MG63 (cell line): ENCODE measurements at regions not wholly inside any gene's neighbourhood (a gene's known extent, or its start where the extent isn't known, plus 50 kb on each side); places are given as distances from the start of the nearest gene placed in this dataset.

Experiments used
- DNase-seq: peaks from one replicate; pipeline ENCODE4 v3.0.0-alpha.2; 2020
- H3K27me3 ChIP-seq: fragments of 250-450 bp; sonication (Bioruptor Pico); 2 replicates; pipeline ENCODE4 v1.5.1; 2020; ENCODE audit warnings: mild to moderate bottlenecking, moderate library complexity
- H3K36me3 ChIP-seq: fragments of 250-450 bp; sonication (Bioruptor Pico); 2 replicates; pipeline ENCODE4 v1.5.1; 2020; ENCODE audit warnings: mild to moderate bottlenecking, moderate library complexity
- H3K4me3 ChIP-seq: fragments of 250-450 bp; sonication (Bioruptor Pico); 2 replicates; pipeline ENCODE4 v1.5.1; 2020; ENCODE audit warnings: mild to moderate bottlenecking, moderate library complexity
- H3K9me3 ChIP-seq: fragments of 250-450 bp; sonication (Bioruptor Pico); 2 replicates; pipeline ENCODE4 v1.5.1; 2020; ENCODE audit warnings: mild to moderate bottlenecking, moderate library complexity

- H3K9me3 ChIP-seq = no peaks in the 10 kb centered on the region
- no peaks in the 10 kb centered on the region for H3K36me3 ChIP-seq
- no peak overlapping the region for H3K4me3 ChIP-seq
- no peak for DNase-seq
- H3K27me3 ChIP-seq = no peaks in the 10 kb centered on the region; the same call in 1 of the 2 replicates
These were observed 128.6 kb upstream of the ANKRD1 start for GRCh38 chr10:91049296-91049987.

- Histone ChIP-seq H3K36me3 (no peaks in the 10 kb centered on the region), H3K27me3 (no peaks in the 10 kb centered on the region; the same call in 1 of the 2 replicates), H3K9me3 (no peaks in the 10 kb centered on the region), H3K4me3 (no peak overlapping the region)
- no peak for DNase-seq
These were observed 129.1 kb upstream of the ANKRD1 start for GRCh38 chr10:91049988-91050360.

- no peaks in the 10 kb centered on the region; the same call in 1 of the 2 replicates for H3K27me3 ChIP-seq
- no peaks in the 10 kb centered on the region for H3K36me3 ChIP-seq
- no peak overlapping the region for H3K4me3 ChIP-seq
- H3K9me3 ChIP-seq = no peaks in the 10 kb centered on the region
- no peak for DNase-seq
These were observed 129.6 kb upstream of the ANKRD1 start for GRCh38 chr10:91050371-91051034.

GRCh38 chr10:91051829-91052228 lies 130.9 kb upstream of the ANKRD1 start:
- H3K36me3 ChIP-seq = no peaks in the 10 kb centered on the region
- H3K4me3 ChIP-seq = no peak overlapping the region
- peak; percentile 5 for DNase-seq
- H3K27me3 ChIP-seq = no peaks in the 10 kb centered on the region; the same call in 1 of the 2 replicates
- H3K9me3 ChIP-seq = no peaks in the 10 kb centered on the region

- no peak for DNase-seq
- no peak overlapping the region for H3K4me3 ChIP-seq
These were observed 133.4 kb upstream of the ANKRD1 start for GRCh38 chr10:91054325-91054724.

GRCh38 chr10:91061187-91061586 lies 140.3 kb upstream of the ANKRD1 start:
- no peak for DNase-seq
- Histone ChIP-seq H3K36me3 (no peaks in the 10 kb centered on the region), H3K27me3 (no peaks in the 10 kb centered on the region), H3K4me3 (no peak overlapping the region), H3K9me3 (no peaks in the 10 kb centered on the region)

More at GRCh38 chr10:91054325-91054724, 133.4 kb upstream of the ANKRD1 start:
- Histone ChIP-seq H3K27me3 (no peaks in the 10 kb centered on the region; the same call in 1 of the 2 replicates), H3K36me3 (no peaks in the 10 kb centered on the region), H3K9me3 (no peaks in the 10 kb centered on the region)

GRCh38 chr10:91061608-91062007 lies 140.7 kb upstream of the ANKRD1 start:
- H3K4me3 ChIP-seq = no peak overlapping the region
- no peak for DNase-seq
- no peaks in the 10 kb centered on the region for H3K9me3 ChIP-seq
- no peaks in the 10 kb centered on the region for H3K36me3 ChIP-seq
- H3K27me3 ChIP-seq = no peaks in the 10 kb centered on the region

- Histone ChIP-seq H3K9me3 (no peaks in the 10 kb centered on the region), H3K36me3 (no peaks in the 10 kb centered on the region), H3K4me3 (no peak overlapping the region), H3K27me3 (no peaks in the 10 kb centered on the region)
- no peak for DNase-seq
These were observed 141.2 kb upstream of the ANKRD1 start for GRCh38 chr10:91062091-91062490.

GRCh38 chr10:91071786-91072185 lies 148.7 kb upstream of the PCGF5 start:
- no peak for DNase-seq
- Histone ChIP-seq H3K27me3 (no peaks in the 10 kb centered on the region; the same call in 1 of the 2 replicates), H3K36me3 (no peaks in the 10 kb centered on the region), H3K9me3 (no peaks in the 10 kb centered on the region), H3K4me3 (no peak overlapping the region)

GRCh38 chr10:91073286-91073979 lies 147.0 kb upstream of the PCGF5 start:
- no peak overlapping the region for H3K4me3 ChIP-seq
- H3K36me3 ChIP-seq = no peaks in the 10 kb centered on the region
- no peak for DNase-seq
- H3K9me3 ChIP-seq = no peaks in the 10 kb centered on the region
- H3K27me3 ChIP-seq = peaks cover 3% of the 10 kb centered on the region

- DNase-seq = no peak
- Histone ChIP-seq H3K9me3 (no peaks in the 10 kb centered on the region), H3K36me3 (no peaks in the 10 kb centered on the region), H3K27me3 (peaks cover 16% of the 10 kb centered on the region), H3K4me3 (no peak overlapping the region)
These were observed 143.4 kb upstream of the PCGF5 start for GRCh38 chr10:91076991-91077548.

- peak; percentile 1 for DNase-seq
- H3K36me3 ChIP-seq = no peaks in the 10 kb centered on the region
- no peaks in the 10 kb centered on the region for H3K9me3 ChIP-seq
- peaks cover 16% of the 10 kb centered on the region for H3K27me3 ChIP-seq
- no peak overlapping the region for H3K4me3 ChIP-seq
These were observed 142.9 kb upstream of the PCGF5 start for GRCh38 chr10:91077549-91078071.

GRCh38 chr10:91080776-91081175 lies 139.7 kb upstream of the PCGF5 start:
- no peaks in the 10 kb centered on the region for H3K9me3 ChIP-seq
- DNase-seq = no peak
- no peaks in the 10 kb centered on the region for H3K36me3 ChIP-seq
- peaks cover 16% of the 10 kb centered on the region for H3K27me3 ChIP-seq
- H3K4me3 ChIP-seq = no peak overlapping the region

- no peaks in the 10 kb centered on the region for H3K36me3 ChIP-seq
- DNase-seq = no peak
- no peaks in the 10 kb centered on the region for H3K9me3 ChIP-seq
- H3K4me3 ChIP-seq = no peak overlapping the region
- H3K27me3 ChIP-seq = peaks cover 16% of the 10 kb centered on the region
These were observed 138.0 kb upstream of the PCGF5 start for GRCh38 chr10:91082447-91082846.

GRCh38 chr10:91088300-91089140 lies 131.9 kb upstream of the PCGF5 start:
- no peaks in the 10 kb centered on the region for H3K36me3 ChIP-seq
- no peaks in the 10 kb centered on the region for H3K9me3 ChIP-seq
- H3K27me3 ChIP-seq = no peaks in the 10 kb centered on the region
- H3K4me3 ChIP-seq = no peak overlapping the region
- DNase-seq = no peak
